CD8-positive, alpha-beta memory T cell (primary cell): ENCODE measurements at regions not wholly inside any gene's neighbourhood (a gene's known extent, or its start where the extent isn't known, plus 50 kb on each side); places are given as distances from the start of the nearest gene placed in this dataset.

ENCODE experiments used
- CTCF ChIA-PET: fragments of 350-600 bp; sonication (Branson Sonifier 250); formaldehyde crosslinking; loops from one replicate; lab custom pipeline; 2021; ENCODE audit warnings: antibody characterized with exemption; lab: Charles Lee
- POLR2A ChIA-PET: fragments of 350-600 bp; sonication (Branson Sonifier 250); formaldehyde crosslinking; loops from one replicate; lab custom pipeline; 2021; ENCODE audit warnings: antibody characterized with exemption; lab: Charles Lee
- DNase-seq, 5 donors: peaks; one replicate each; pipeline versions ENCODE4 v3.0.0 to v3.0.0-alpha.2; 2020 to 2022; ENCODE audit warnings: mixed read lengths in 1 of 5
- H3K27ac ChIP-seq: one replicate; pipeline ENCODE4 v1.7.0; 2013; ENCODE audit warnings: low read depth, mild to moderate bottlenecking, low read length, moderate library complexity
- H3K27me3 ChIP-seq: 2 replicates; pipeline ENCODE4 v1.7.0; 2013; ENCODE audit warnings: low read length, mild to moderate bottlenecking; ENCODE audit not compliant: insufficient read depth, poor library complexity, severe bottlenecking
- H3K36me3 ChIP-seq: 2 replicates; pipeline ENCODE4 v1.7.0; 2013; ENCODE audit warnings: mild to moderate bottlenecking, low read length, moderate library complexity; ENCODE audit not compliant: insufficient read depth
- H3K4me1 ChIP-seq: 2 replicates; pipeline ENCODE4 v1.7.0; 2013; ENCODE audit warnings: mild to moderate bottlenecking, low read length, moderate library complexity; ENCODE audit not compliant: insufficient read depth
- H3K4me3 ChIP-seq: 2 replicates; pipeline ENCODE4 v1.7.0; 2013; ENCODE audit warnings: mild to moderate bottlenecking, low read length
- H3K9me3 ChIP-seq: 2 replicates; pipeline ENCODE4 v1.7.0; 2013; ENCODE audit warnings: mild to moderate bottlenecking, low read length
- H3K27ac Mint-ChIP-seq, 8 donors: one replicate each; pipeline ENCODE4 v1.8.0; 2020 to 2021; ENCODE audit warnings: mixed read lengths in 8 of 8, mild to moderate bottlenecking in 6 of 8, inconsistent platforms in 3 of 8, moderate library complexity in 3 of 8
- H3K27me3 Mint-ChIP-seq, 2 donors: one replicate each; pipeline ENCODE4 v1.8.0; 2020 to 2021; ENCODE audit warnings: mixed read lengths in 2 of 2, mild to moderate bottlenecking in 1 of 2, moderate library complexity in 1 of 2
- H3K36me3 Mint-ChIP-seq, 3 donors: one replicate each; pipeline ENCODE4 v1.8.0; 2020 to 2021; ENCODE audit warnings: mixed read lengths in 3 of 3, inconsistent platforms in 1 of 3, mild to moderate bottlenecking in 1 of 3
- H3K4me1 Mint-ChIP-seq, 3 donors: one replicate each; pipeline ENCODE4 v1.8.0; 2020 to 2021; ENCODE audit warnings: mixed read lengths in 3 of 3, inconsistent platforms in 1 of 3, mild to moderate bottlenecking in 1 of 3
- H3K4me3 Mint-ChIP-seq, 7 donors: one replicate each; pipeline ENCODE4 v1.8.0; 2020 to 2021; ENCODE audit warnings: mixed read lengths in 7 of 7, mild to moderate bottlenecking in 6 of 7, moderate library complexity in 4 of 7, inconsistent platforms in 2 of 7
- H3K9me3 Mint-ChIP-seq, 5 donors: one replicate each; pipeline ENCODE4 v1.8.0; 2020 to 2022; ENCODE audit warnings: mixed read lengths in 5 of 5, mild to moderate bottlenecking in 3 of 5, moderate library complexity in 2 of 5, inconsistent platforms in 1 of 5

GRCh38 chr1:168782559-168783116 is 53.6 kb upstream of the DPT start:
- Histone ChIP-seq H3K4me1 (no peaks in the 10 kb centered on the region), H3K27ac (no peak overlapping the region), H3K4me3 (no peak overlapping the region), H3K27me3 (no peaks in the 10 kb centered on the region), H3K9me3 (no peaks in the 10 kb centered on the region), H3K36me3 (no peaks in the 10 kb centered on the region)
- CTCF ChIA-PET: no interaction called here
- DNase-seq: no peak
- Mint-ChIP-seq H3K9me3 (no peaks in the 10 kb centered on the region), H3K4me1 (peaks cover 0 to 3% (median 0%) of the 10 kb centered on the region in 3 donors), H3K27ac (no peak overlapping the region), H3K36me3 (no peaks in the 10 kb centered on the region), H3K27me3 (peaks cover 3 to 16% of the 10 kb centered on the region in 2 donors), H3K4me3 (no peak overlapping the region)
- POLR2A ChIA-PET: no interaction called here

DNA sequence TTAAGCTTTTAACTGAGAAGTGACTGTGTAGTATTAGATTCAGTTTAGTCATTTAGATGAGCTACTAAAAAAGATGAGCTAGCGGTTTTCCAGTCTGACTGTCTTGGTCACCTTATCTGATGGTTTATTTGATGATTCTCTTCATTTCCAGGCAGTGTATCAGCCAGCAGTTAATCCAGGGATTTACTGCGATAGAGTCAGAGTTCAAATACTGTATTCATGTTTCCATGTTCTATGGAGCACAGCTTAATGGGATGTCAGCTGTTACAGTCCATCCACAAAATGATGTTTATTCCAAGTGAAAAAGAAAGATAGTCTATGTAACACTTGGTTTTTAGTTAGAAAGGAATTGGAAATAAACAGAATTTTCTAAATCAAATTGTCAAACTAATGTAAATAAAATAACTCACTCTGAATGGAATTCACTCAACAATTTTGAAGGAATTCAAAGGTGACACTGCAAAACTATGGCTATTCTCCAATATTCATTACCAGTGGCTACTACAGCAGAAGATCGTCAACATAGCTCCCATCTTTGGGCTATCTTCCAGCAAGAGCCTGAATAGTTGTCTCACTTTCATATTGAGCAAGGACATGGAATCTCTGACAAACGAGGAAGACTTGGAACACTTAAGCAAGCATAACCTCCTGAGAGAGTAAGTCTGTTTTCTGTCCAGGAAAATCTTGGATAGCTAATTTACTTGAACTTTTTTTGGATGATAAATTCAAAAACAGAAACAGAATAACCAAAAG is 54.6 kb upstream of the DPT start:
- Mint-ChIP-seq H3K27me3 (peaks cover 3 to 16% of the 10 kb centered on the region in 2 donors), H3K4me3 (no peak overlapping the region), H3K4me1 (peaks cover 0 to 3% (median 0%) of the 10 kb centered on the region in 3 donors), H3K36me3 (no peaks in the 10 kb centered on the region), H3K9me3 (no peaks in the 10 kb centered on the region), H3K27ac (no peak overlapping the region)
- ChIA-PET POLR2A (no interaction called here), CTCF (no interaction called here)
- Histone ChIP-seq H3K4me3 (no peak overlapping the region), H3K27ac (no peak overlapping the region), H3K9me3 (no peaks in the 10 kb centered on the region), H3K27me3 (no peaks in the 10 kb centered on the region), H3K36me3 (no peaks in the 10 kb centered on the region), H3K4me1 (no peaks in the 10 kb centered on the region)
- DNase-seq: no peak

GRCh38 chr1:168786476-168787330 is 57.7 kb upstream of the DPT start:
- H3K4me3 Mint-ChIP-seq: no peak overlapping the region
- H3K27ac Mint-ChIP-seq: no peak overlapping the region
- H3K27me3 Mint-ChIP-seq: peaks cover 6 to 30% of the 10 kb centered on the region in 2 donors
- H3K27ac ChIP-seq: no peak overlapping the region
- no peaks in the 10 kb centered on the region for H3K9me3 Mint-ChIP-seq
- no peaks in the 10 kb centered on the region for H3K36me3 ChIP-seq
- ChIA-PET CTCF (no interaction called here), POLR2A (no interaction called here)
- no peaks in the 10 kb centered on the region for H3K4me1 Mint-ChIP-seq
- DNase-seq: no peak
- H3K4me3 ChIP-seq: no peak overlapping the region
- H3K4me1 ChIP-seq: no peaks in the 10 kb centered on the region
- H3K27me3 ChIP-seq: no peaks in the 10 kb centered on the region
- H3K36me3 Mint-ChIP-seq: no peaks in the 10 kb centered on the region
- H3K9me3 ChIP-seq: no peaks in the 10 kb centered on the region

GRCh38 chr1:168788258-168788657 is 59.3 kb upstream of the DPT start:
- H3K4me3 Mint-ChIP-seq: no peak overlapping the region
- Histone ChIP-seq H3K4me1 (no peaks in the 10 kb centered on the region), H3K27me3 (no peaks in the 10 kb centered on the region), H3K4me3 (no peak overlapping the region), H3K27ac (no peak overlapping the region), H3K9me3 (no peaks in the 10 kb centered on the region), H3K36me3 (no peaks in the 10 kb centered on the region)
- no peaks in the 10 kb centered on the region for H3K9me3 Mint-ChIP-seq
- H3K27me3 Mint-ChIP-seq: peaks cover 8 to 42% of the 10 kb centered on the region in 2 donors
- ChIA-PET CTCF (no interaction called here), POLR2A (no interaction called here)
- no peak overlapping the region for H3K27ac Mint-ChIP-seq
- DNase-seq: no peak
- H3K4me1 Mint-ChIP-seq: no peaks in the 10 kb centered on the region
- H3K36me3 Mint-ChIP-seq: no peaks in the 10 kb centered on the region

DNA sequence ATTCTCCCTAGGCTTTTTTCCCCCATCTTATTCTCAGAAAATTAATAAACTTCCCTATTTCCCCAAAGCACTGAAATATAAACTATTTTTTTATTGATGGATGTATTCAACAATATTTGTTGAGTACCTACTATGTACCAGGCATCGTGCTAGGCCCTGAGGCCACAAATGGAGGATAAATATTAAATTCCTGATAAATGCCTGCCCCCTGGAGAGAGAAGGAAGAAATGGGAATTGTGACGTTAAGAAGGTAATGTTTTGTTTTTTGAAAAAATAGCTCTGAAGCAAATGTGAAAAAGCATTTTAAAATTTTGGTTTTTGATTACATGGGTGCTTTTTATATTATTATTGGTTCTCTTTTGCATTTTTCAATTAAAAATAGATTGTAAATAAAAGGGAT is 60.5 kb upstream of the DPT start:
- Histone ChIP-seq H3K36me3 (no peaks in the 10 kb centered on the region), H3K9me3 (no peaks in the 10 kb centered on the region), H3K4me1 (no peaks in the 10 kb centered on the region), H3K27me3 (no peaks in the 10 kb centered on the region), H3K4me3 (no peak overlapping the region), H3K27ac (no peak overlapping the region)
- Mint-ChIP-seq H3K4me1 (no peaks in the 10 kb centered on the region), H3K27me3 (peaks cover 12 to 34% of the 10 kb centered on the region in 2 donors), H3K27ac (no peak overlapping the region), H3K4me3 (no peak overlapping the region), H3K9me3 (no peaks in the 10 kb centered on the region), H3K36me3 (no peaks in the 10 kb centered on the region)
- no peak for DNase-seq
- POLR2A ChIA-PET: interaction anchor here (0.6 kb wide), 1 partner anchor 519 kb away, joined by 3 read pairs; no protein-coding TSS in a partner anchor
- CTCF ChIA-PET: no interaction called here

GRCh38 chr1:168792142-168792541 is 63.1 kb upstream of the DPT start:
- no peak for DNase-seq
- H3K4me3 Mint-ChIP-seq: no peak overlapping the region
- no peaks in the 10 kb centered on the region for H3K4me1 Mint-ChIP-seq
- H3K27me3 Mint-ChIP-seq: peaks cover 17 to 32% of the 10 kb centered on the region in 2 donors
- Histone ChIP-seq H3K27me3 (no peaks in the 10 kb centered on the region), H3K36me3 (no peaks in the 10 kb centered on the region), H3K27ac (no peak overlapping the region), H3K9me3 (no peaks in the 10 kb centered on the region), H3K4me3 (no peak overlapping the region), H3K4me1 (no peaks in the 10 kb centered on the region)
- no peaks in the 10 kb centered on the region for H3K9me3 Mint-ChIP-seq
- ChIA-PET CTCF (no interaction called here), POLR2A (no interaction called here)
- H3K36me3 Mint-ChIP-seq: no peaks in the 10 kb centered on the region
- no peak overlapping the region for H3K27ac Mint-ChIP-seq

GRCh38 chr1:168792592-168793125 is 63.7 kb upstream of the DPT start:
- no peaks in the 10 kb centered on the region for H3K4me1 Mint-ChIP-seq
- H3K4me3 ChIP-seq: no peak overlapping the region
- CTCF ChIA-PET: no interaction called here

GRCh38 chr1:168794057-168794456 is 65.1 kb upstream of the DPT start:
- CTCF ChIA-PET: no interaction called here
- Histone ChIP-seq H3K27ac (no peak overlapping the region), H3K4me1 (no peaks in the 10 kb centered on the region), H3K9me3 (no peaks in the 10 kb centered on the region), H3K4me3 (no peak overlapping the region), H3K36me3 (no peaks in the 10 kb centered on the region), H3K27me3 (no peaks in the 10 kb centered on the region)
- H3K27me3 Mint-ChIP-seq: peaks cover 16 to 30% of the 10 kb centered on the region in 2 donors
- H3K27ac Mint-ChIP-seq: no peak overlapping the region
- H3K4me3 Mint-ChIP-seq: no peak overlapping the region
- POLR2A ChIA-PET: no interaction called here
- H3K4me1 Mint-ChIP-seq: no peaks in the 10 kb centered on the region
- H3K36me3 Mint-ChIP-seq: no peaks in the 10 kb centered on the region
- H3K9me3 Mint-ChIP-seq: no peaks in the 10 kb centered on the region
- DNase-seq: no peak

More at GRCh38 chr1:168792592-168793125, 63.7 kb upstream of the DPT start:
- no peaks in the 10 kb centered on the region for H3K9me3 Mint-ChIP-seq
- Histone ChIP-seq H3K27me3 (no peaks in the 10 kb centered on the region), H3K4me1 (no peaks in the 10 kb centered on the region), H3K36me3 (no peaks in the 10 kb centered on the region), H3K27ac (no peak overlapping the region), H3K9me3 (no peaks in the 10 kb centered on the region)
- DNase-seq: no peak
- no peak overlapping the region for H3K4me3 Mint-ChIP-seq
- POLR2A ChIA-PET: no interaction called here
- H3K27ac Mint-ChIP-seq: no peak overlapping the region
- peaks cover 16 to 32% of the 10 kb centered on the region in 2 donors for H3K27me3 Mint-ChIP-seq
- H3K36me3 Mint-ChIP-seq: no peaks in the 10 kb centered on the region
